Astrocyte (in vitro differentiated cells and primary cell): ENCODE measurements at regions not wholly inside any gene's neighbourhood (a gene's known extent, or its start where the extent isn't known, plus 50 kb on each side); places are given as distances from the start of the nearest gene placed in this dataset.

Experiments
- EZH2 ChIP-seq: IDR thresholded peaks from 2 replicates; pipeline ENCODE4 v1.6.1; 2012; ENCODE audit warnings: mild to moderate bottlenecking, low read length, inconsistent platforms; ENCODE audit not compliant: insufficient read depth
- TF ChIP-seq, protein P1 (sequence below): IDR thresholded peaks from 2 replicates; pipeline ENCODE4 v1.5.1; 2011; ENCODE audit warnings: low read depth, mild to moderate bottlenecking, inconsistent platforms, low read length, moderate library complexity; ENCODE audit not compliant: insufficient read depth

DNA sequence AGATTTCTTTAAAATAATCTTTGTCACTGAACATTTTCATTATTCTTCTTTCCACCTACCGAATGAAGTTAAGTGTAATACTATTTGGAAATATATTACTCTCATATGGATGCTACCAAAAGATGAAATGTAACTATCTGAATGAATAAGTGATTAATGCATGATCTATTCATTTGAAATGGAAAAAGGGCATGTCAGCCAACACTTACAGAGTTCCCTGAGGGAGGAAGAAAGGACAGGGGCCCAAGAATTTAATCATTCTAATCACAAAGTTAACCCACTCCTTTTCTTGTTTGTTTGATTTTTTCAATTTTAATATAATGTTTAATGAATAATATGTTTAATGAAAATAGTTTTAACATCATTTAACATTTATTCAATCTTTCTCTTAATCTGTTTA, 129.4 kb downstream of the ZC3H11B start:
- TF ChIP-seq EZH2: no peak
- TF ChIP-seq, protein P1, sequence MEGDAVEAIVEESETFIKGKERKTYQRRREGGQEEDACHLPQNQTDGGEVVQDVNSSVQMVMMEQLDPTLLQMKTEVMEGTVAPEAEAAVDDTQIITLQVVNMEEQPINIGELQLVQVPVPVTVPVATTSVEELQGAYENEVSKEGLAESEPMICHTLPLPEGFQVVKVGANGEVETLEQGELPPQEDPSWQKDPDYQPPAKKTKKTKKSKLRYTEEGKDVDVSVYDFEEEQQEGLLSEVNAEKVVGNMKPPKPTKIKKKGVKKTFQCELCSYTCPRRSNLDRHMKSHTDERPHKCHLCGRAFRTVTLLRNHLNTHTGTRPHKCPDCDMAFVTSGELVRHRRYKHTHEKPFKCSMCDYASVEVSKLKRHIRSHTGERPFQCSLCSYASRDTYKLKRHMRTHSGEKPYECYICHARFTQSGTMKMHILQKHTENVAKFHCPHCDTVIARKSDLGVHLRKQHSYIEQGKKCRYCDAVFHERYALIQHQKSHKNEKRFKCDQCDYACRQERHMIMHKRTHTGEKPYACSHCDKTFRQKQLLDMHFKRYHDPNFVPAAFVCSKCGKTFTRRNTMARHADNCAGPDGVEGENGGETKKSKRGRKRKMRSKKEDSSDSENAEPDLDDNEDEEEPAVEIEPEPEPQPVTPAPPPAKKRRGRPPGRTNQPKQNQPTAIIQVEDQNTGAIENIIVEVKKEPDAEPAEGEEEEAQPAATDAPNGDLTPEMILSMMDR: no peak
